Activated CD4-positive, alpha-beta T cell treated with anti-CD3 and anti-CD28 coated beads, Interleukin-2, amount 50 U/mL, for 16 hours (primary cell): ENCODE measurements at regions not wholly inside any gene's neighbourhood (a gene's known extent, or its start where the extent isn't known, plus 50 kb on each side); places are given as distances from the start of the nearest gene placed in this dataset.

Experiments
- DNase-seq: peaks from one replicate; pipeline ENCODE4 v3.0.0-alpha.2; 2020

- DNase-seq, result no peak
Measured at GRCh38 chr11:122224867-122225266, 108.9 kb upstream of the BLID start.

- no peak for DNase-seq
Measured at GRCh38 chr11:122220321-122220720, 104.3 kb upstream of the BLID start.

GRCh38 chr11:122219791-122220190 lies 103.8 kb upstream of the BLID start:
- DNase-seq, result no peak

GRCh38 chr11:122215244-122215992 lies 99.4 kb upstream of the BLID start:
- peak; percentile 37 for DNase-seq

- no peak for DNase-seq
Measured at GRCh38 chr11:122214567-122214966, 98.6 kb upstream of the BLID start.

GRCh38 chr11:122214080-122214479 lies 98.1 kb upstream of the BLID start:
- DNase-seq, result no peak

GRCh38 chr11:122213171-122213570 lies 97.2 kb upstream of the BLID start:
- no peak for DNase-seq

GRCh38 chr11:122210367-122210997 lies 94.5 kb upstream of the BLID start:
- DNase-seq, result no peak

GRCh38 chr11:122209619-122210366 lies 93.8 kb upstream of the BLID start:
- DNase-seq, result no peak

- no peak for DNase-seq
Measured at GRCh38 chr11:122207921-122208764, 92.1 kb upstream of the BLID start.

- DNase-seq, result no peak
Measured at GRCh38 chr11:122207505-122207904, 91.5 kb upstream of the BLID start.

GRCh38 chr11:122205036-122205435 lies 89.0 kb upstream of the BLID start:
- no peak for DNase-seq

- no peak for DNase-seq
Measured at GRCh38 chr11:122204206-122204605, 88.2 kb upstream of the BLID start.

GRCh38 chr11:122202951-122203456 lies 87.0 kb upstream of the BLID start:
- DNase-seq, result peak; percentile 47

GRCh38 chr11:122202161-122202950 lies 86.3 kb upstream of the BLID start:
- DNase-seq, result no peak

- no peak for DNase-seq
Measured at GRCh38 chr11:122201106-122201505, 85.1 kb upstream of the BLID start.

GRCh38 chr11:122199661-122200060 lies 83.6 kb upstream of the BLID start:
- DNase-seq, result no peak

GRCh38 chr11:122198291-122198983 lies 82.4 kb upstream of the BLID start:
- no peak for DNase-seq

GRCh38 chr11:122197066-122197987 lies 81.3 kb upstream of the BLID start:
- no peak for DNase-seq

- no peak for DNase-seq
Measured at GRCh38 chr11:122195790-122196189, 79.8 kb upstream of the BLID start.
